PC-3 (cell line): ENCODE measurements at regions not wholly inside any gene's neighbourhood (a gene's known extent, or its start where the extent isn't known, plus 50 kb on each side); places are given as distances from the start of the nearest gene placed in this dataset.

Experiments
- EZH2phosphoT487 ChIP-seq: fragments of 300-600 bp; sonication (generic); IDR thresholded peaks from 2 replicates; pipeline ENCODE4 v1.6.1; 2018; ENCODE audit warnings: mild to moderate bottlenecking, antibody characterized with exemption, low read length, borderline replicate concordance
- TF ChIP-seq, protein P1 (sequence below): fragments of 300-600 bp; sonication (generic); conservative IDR thresholded peaks from 2 replicates; pipeline ENCODE4 v1.5.1; 2017; ENCODE audit warnings: antibody characterized with exemption, low read depth, mild to moderate bottlenecking, low read length

DNA sequence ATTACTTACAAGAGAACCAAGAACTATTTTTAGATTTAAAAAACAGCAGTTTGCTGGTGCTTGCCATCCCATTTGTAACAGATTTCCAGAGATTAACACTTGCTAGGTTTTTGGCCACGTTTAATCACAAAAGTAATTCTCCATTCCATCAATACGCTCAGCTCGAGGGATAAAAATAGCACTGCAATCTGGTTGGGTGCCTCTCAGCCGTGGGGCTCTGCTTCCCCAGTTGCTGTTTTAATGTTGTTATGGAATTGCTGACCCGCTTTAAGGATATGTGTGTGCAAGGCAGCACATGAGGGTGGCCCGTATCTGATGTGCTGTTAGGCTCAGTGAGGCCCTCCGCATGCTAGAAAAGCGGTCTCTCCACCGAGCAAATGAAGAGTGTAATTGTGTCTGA is 222.2 kb upstream of the TMEM260 start:
- TF ChIP-seq, protein P1, sequence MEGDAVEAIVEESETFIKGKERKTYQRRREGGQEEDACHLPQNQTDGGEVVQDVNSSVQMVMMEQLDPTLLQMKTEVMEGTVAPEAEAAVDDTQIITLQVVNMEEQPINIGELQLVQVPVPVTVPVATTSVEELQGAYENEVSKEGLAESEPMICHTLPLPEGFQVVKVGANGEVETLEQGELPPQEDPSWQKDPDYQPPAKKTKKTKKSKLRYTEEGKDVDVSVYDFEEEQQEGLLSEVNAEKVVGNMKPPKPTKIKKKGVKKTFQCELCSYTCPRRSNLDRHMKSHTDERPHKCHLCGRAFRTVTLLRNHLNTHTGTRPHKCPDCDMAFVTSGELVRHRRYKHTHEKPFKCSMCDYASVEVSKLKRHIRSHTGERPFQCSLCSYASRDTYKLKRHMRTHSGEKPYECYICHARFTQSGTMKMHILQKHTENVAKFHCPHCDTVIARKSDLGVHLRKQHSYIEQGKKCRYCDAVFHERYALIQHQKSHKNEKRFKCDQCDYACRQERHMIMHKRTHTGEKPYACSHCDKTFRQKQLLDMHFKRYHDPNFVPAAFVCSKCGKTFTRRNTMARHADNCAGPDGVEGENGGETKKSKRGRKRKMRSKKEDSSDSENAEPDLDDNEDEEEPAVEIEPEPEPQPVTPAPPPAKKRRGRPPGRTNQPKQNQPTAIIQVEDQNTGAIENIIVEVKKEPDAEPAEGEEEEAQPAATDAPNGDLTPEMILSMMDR, result no peak
- no peak for TF ChIP-seq EZH2phosphoT487
